GM12878 (cell line): ENCODE measurements at regions not wholly inside any gene's neighbourhood (a gene's known extent, or its start where the extent isn't known, plus 50 kb on each side); places are given as distances from the start of the nearest gene placed in this dataset.

Source experiments
- BRCA1 ChIP-seq: IDR thresholded peaks from 2 replicates; pipeline ENCODE4 v1.6.1; 2011; ENCODE audit warnings: low read depth, low read length, improper control_type of control experiment
- CEBPZ ChIP-seq: fragments of 150-350 bp; IDR thresholded peaks from 2 replicates; pipeline ENCODE4 v1.6.1; 2016; ENCODE audit warnings: low read depth, low read length
- CREB1 ChIP-seq: IDR thresholded peaks from 2 replicates; pipeline ENCODE4 v1.6.1; 2012; ENCODE audit warnings: low read depth, mild to moderate bottlenecking, inconsistent platforms
- ETV6 ChIP-seq, 2 experiments: fragments of 450-650 bp in 1 of 2; IDR thresholded peaks in 1 of 2; conservative IDR thresholded peaks in 1 of 2; 2 replicates each; pipeline ENCODE4 v1.6.1; 2014; ENCODE audit warnings: antibody characterized with exemption in 1 of 2, borderline replicate concordance in 1 of 2, low read depth in 1 of 2, mild to moderate bottlenecking in 1 of 2, moderate library complexity in 1 of 2
- GATAD2B ChIP-seq: fragments of 450-650 bp; conservative IDR thresholded peaks from 2 replicates; pipeline ENCODE4 v1.6.1; 2017; ENCODE audit warnings: low read depth, mild to moderate bottlenecking, moderate library complexity
- HCFC1 ChIP-seq: fragments of 150-350 bp; IDR thresholded peaks from 2 replicates; pipeline ENCODE4 v1.6.1; 2014; ENCODE audit warnings: low read length
- HSF1 ChIP-seq: fragments of 150-350 bp; IDR thresholded peaks from 2 replicates; pipeline ENCODE4 v1.6.1; 2014; ENCODE audit warnings: mild to moderate bottlenecking, low read depth, low read length
- IRF4 ChIP-seq: IDR thresholded peaks from 2 replicates; pipeline ENCODE4 v1.6.1; 2011; ENCODE audit warnings: low read depth, low read length
- JUNB ChIP-seq: IDR thresholded peaks from 2 replicates; pipeline ENCODE4 v1.6.1; 2016; ENCODE audit warnings: antibody characterized with exemption, mild to moderate bottlenecking
- MAX ChIP-seq: IDR thresholded peaks from 2 replicates; pipeline ENCODE4 v1.6.1; 2012; ENCODE audit warnings: low read depth, low read length, improper control_type of control experiment
- MEF2A ChIP-seq: IDR thresholded peaks from 2 replicates; pipeline ENCODE4 v1.6.1; 2011; ENCODE audit warnings: low read depth, mild to moderate bottlenecking, low read length, moderate library complexity; ENCODE audit not compliant: insufficient read depth
- MTA3 ChIP-seq: IDR thresholded peaks from 2 replicates; pipeline ENCODE4 v1.6.1; 2012; ENCODE audit warnings: low read length, inconsistent platforms, borderline replicate concordance
- MYB ChIP-seq: fragments of 150-350 bp; IDR thresholded peaks from 2 replicates; pipeline ENCODE4 v1.6.1; 2014; ENCODE audit warnings: mild to moderate bottlenecking, low read depth, low read length, borderline replicate concordance
- NFIC ChIP-seq: IDR thresholded peaks from 2 replicates; pipeline ENCODE4 v1.6.1; 2012; ENCODE audit warnings: low read depth, mild to moderate bottlenecking, inconsistent platforms, low read length, moderate library complexity
- NFXL1 ChIP-seq: fragments of 450-650 bp; IDR thresholded peaks from 2 replicates; pipeline ENCODE4 v1.6.1; 2017; ENCODE audit warnings: antibody characterized with exemption, mild to moderate bottlenecking, borderline replicate concordance
- NFYB ChIP-seq: IDR thresholded peaks from 2 replicates; pipeline ENCODE4 v1.6.1; 2011; ENCODE audit warnings: low read depth, mild to moderate bottlenecking, low read length, improper control_type of control experiment, moderate library complexity; ENCODE audit not compliant: insufficient read depth
- NKRF ChIP-seq: fragments of 450-650 bp; conservative IDR thresholded peaks from 2 replicates; pipeline ENCODE4 v1.6.1; 2017; ENCODE audit warnings: mild to moderate bottlenecking, moderate library complexity
- NR2F1 ChIP-seq: fragments of 450-650 bp; conservative IDR thresholded peaks from 2 replicates; pipeline ENCODE4 v1.6.1; 2017; ENCODE audit warnings: mild to moderate bottlenecking
- RUNX3 ChIP-seq: IDR thresholded peaks from 2 replicates; pipeline ENCODE4 v1.6.1; 2012; ENCODE audit warnings: low read length, inconsistent platforms
- SIN3A ChIP-seq: IDR thresholded peaks from 2 replicates; pipeline ENCODE4 v1.6.1; 2012; ENCODE audit warnings: low read depth, low read length, improper control_type of control experiment
- SRF ChIP-seq, 2 experiments: IDR thresholded peaks; 2 replicates each; pipeline ENCODE4 v1.6.1; 2011; ENCODE audit warnings: low read depth in 2 of 2, low read length in 2 of 2, mild to moderate bottlenecking in 1 of 2, moderate library complexity in 1 of 2
- TAF1 ChIP-seq: IDR thresholded peaks from 2 replicates; pipeline ENCODE4 v1.6.1; 2011; ENCODE audit warnings: mild to moderate bottlenecking, low read depth, low read length, borderline replicate concordance
- TCF12 ChIP-seq: IDR thresholded peaks from 2 replicates; pipeline ENCODE4 v1.6.1; 2011; ENCODE audit warnings: low read depth, mild to moderate bottlenecking, low read length
- ZBED1 ChIP-seq: IDR thresholded peaks from 2 replicates; pipeline ENCODE4 v1.6.1; 2016; ENCODE audit warnings: borderline replicate concordance
- ZNF384 ChIP-seq: IDR thresholded peaks from 2 replicates; pipeline ENCODE4 v1.6.1; 2012; ENCODE audit warnings: low read depth, mild to moderate bottlenecking, low read length, improper control_type of control experiment, borderline replicate concordance
- ZZZ3 ChIP-seq: IDR thresholded peaks from 2 replicates; pipeline ENCODE4 v1.6.1; 2011; ENCODE audit warnings: low read depth; ENCODE audit not compliant: control insufficient read depth, insufficient read length

GRCh38 chr3:56919137-56919796, 117.5 kb upstream of the ARHGEF3 start (continued):
- TF ChIP-seq NFXL1 (no peak), TCF12 (no peak), IRF4 (no peak), NKRF (no peak), NFYB (no peak), CREB1 (peak; percentile 18; the same call in 1 of the 2 replicates), NR2F1 (no peak), NFIC (peak; percentile 86), MEF2A (no peak), MTA3 (no peak), SIN3A (no peak), JUNB (peak; percentile 51; the same call in 1 of the 2 replicates), RUNX3 (peak; percentile 71), TAF1 (no peak), ZBED1 (peak; percentile 21; the same call in 1 of the 2 replicates), MAX (no peak), ZZZ3 (no peak), HSF1 (no peak), SRF (IDR thresholded peaks at IDR 0.05; ENCODE audit: low read depth in 2 of 2, low read length in 2 of 2) (no peak), ETV6 (conservative IDR thresholded peaks at IDR 0.05 in 1 of 2, IDR thresholded peaks at IDR 0.05 in 1 of 2; ENCODE audit: borderline replicate concordance in 1 of 2, low read depth in 1 of 2) (peak in 1 of 2 experiments; percentile 87; a peak in 2 of 4 replicates), BRCA1 (no peak), ZNF384 (no peak), MYB (no peak), GATAD2B (no peak), CEBPZ (no peak), HCFC1 (no peak)
